ENCODE measurements at regions not wholly inside any gene's neighbourhood (a gene's known extent, or its start where the extent isn't known, plus 50 kb on each side); places are given as distances from the start of the nearest gene placed in this dataset.

DNA sequence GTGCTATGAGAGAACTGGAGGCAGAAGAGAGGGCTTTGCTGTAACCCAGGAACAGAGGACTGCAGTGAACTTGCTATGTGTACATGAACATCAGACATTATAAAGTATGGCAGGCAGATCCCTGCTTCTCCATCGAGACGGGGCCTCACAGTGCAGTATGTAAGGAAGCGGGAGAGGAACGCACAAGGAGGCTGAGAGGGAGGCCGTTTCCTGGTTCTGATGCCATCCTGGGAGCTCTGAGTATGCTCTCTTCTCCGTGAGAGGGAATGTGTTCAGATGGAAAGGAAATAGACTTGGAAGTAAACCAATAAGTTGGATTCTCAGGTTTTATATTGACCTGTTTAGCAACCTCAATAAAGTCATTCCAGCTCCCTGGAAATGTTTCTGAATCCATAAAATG is 101.8 kb downstream of the ALDH8A1 start:
- TF ChIP-seq CSRNP3 (CRISPR knock-in tag; IDR thresholded peaks at IDR 0.05) (no peak), TCF4 (CRISPR knock-in tag; IDR thresholded peaks at IDR 0.05; ENCODE audit: borderline replicate concordance) (no peak), OSR1 (CRISPR knock-in tag; IDR thresholded peaks at IDR 0.05) (no peak), RARB (CRISPR knock-in tag; IDR thresholded peaks at IDR 0.05) (no peak), SNAI2 (CRISPR knock-in tag; IDR thresholded peaks at IDR 0.05) (no peak), TOX (CRISPR knock-in tag; IDR thresholded peaks at IDR 0.05; ENCODE audit: borderline replicate concordance) (no peak), CSDC2 (CRISPR knock-in tag; IDR thresholded peaks at IDR 0.05) (no peak), PATZ1 (CRISPR knock-in tag; IDR thresholded peaks at IDR 0.05; ENCODE audit: borderline replicate concordance) (no peak), ZFP30 (CRISPR knock-in tag; IDR thresholded peaks at IDR 0.05) (no peak), TSHZ2 (CRISPR knock-in tag; IDR thresholded peaks at IDR 0.05) (no peak), PPARA (CRISPR knock-in tag; IDR thresholded peaks at IDR 0.05; ENCODE audit: borderline replicate concordance) (no peak), GLIS3 (CRISPR knock-in tag; IDR thresholded peaks at IDR 0.05) (no peak)
- TF ChIP-seq, protein P1, sequence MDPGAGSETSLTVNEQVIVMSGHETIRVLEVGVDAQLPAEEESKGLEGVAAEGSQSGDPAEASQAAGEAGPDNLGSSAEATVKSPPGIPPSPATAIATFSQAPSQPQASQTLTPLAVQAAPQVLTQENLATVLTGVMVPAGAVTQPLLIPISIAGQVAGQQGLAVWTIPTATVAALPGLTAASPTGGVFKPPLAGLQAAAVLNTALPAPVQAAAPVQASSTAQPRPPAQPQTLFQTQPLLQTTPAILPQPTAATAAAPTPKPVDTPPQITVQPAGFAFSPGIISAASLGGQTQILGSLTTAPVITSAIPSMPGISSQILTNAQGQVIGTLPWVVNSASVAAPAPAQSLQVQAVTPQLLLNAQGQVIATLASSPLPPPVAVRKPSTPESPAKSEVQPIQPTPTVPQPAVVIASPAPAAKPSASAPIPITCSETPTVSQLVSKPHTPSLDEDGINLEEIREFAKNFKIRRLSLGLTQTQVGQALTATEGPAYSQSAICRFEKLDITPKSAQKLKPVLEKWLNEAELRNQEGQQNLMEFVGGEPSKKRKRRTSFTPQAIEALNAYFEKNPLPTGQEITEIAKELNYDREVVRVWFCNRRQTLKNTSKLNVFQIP (CRISPR knock-in tag; IDR thresholded peaks at IDR 0.05; ENCODE audit: borderline replicate concordance, low read depth): no peak

All from SK-N-SH treated with all-trans-retinoic acid at 6 μM for 48 hours (cell line).